ENCODE measurements at regions not wholly inside any gene's neighbourhood (a gene's known extent, or its start where the extent isn't known, plus 50 kb on each side); places are given as distances from the start of the nearest gene placed in this dataset.

DNA sequence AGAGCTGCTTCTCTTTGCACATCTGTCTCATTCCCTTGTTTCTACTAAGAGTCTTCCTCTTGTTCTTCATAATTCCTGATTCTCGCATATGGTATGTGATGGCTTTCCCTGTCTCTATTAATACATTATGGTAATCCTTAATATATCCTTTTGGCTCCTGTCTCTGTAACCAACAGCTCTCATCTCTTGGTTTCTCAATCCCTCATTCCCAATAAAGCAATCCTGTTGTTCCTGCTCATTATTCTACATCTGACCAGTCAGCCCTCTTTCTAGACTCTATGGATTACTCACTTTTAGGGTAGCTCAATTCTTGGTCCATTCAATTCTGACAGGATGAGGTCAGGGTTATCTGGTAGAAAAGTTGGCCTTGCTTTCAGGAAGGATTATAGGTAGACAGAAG, 349.9 kb downstream of the LRIG3 start:
- TF ChIP-seq CTCF (IDR thresholded peaks at IDR 0.05) (no peak), EZH2 (IDR thresholded peaks at IDR 0.05; ENCODE audit: borderline replicate concordance, insufficient read depth, low read depth, low read length, poor library complexity, severe bottlenecking) (no peak)

Data from B cell (primary cell).